Astrocyte (in vitro differentiated cells and primary cell): ENCODE measurements at regions not wholly inside any gene's neighbourhood (a gene's known extent, or its start where the extent isn't known, plus 50 kb on each side); places are given as distances from the start of the nearest gene placed in this dataset.

Source experiments
- DNase-seq: peaks from one replicate; pipeline ENCODE4 v3.0.0-alpha.2; 2010; ENCODE audit warnings: low read depth
- FAIRE-seq: peaks from 2 replicates; lab custom pipeline; 2011; peaks lifted over from hg19 to GRCh38; lab: Jason Lieb, UNC
- H2AFZ ChIP-seq: 2 replicates; pipeline ENCODE4 v1.6.0; 2012; ENCODE audit warnings: low read depth, low read length, inconsistent platforms
- H3K27ac ChIP-seq: 2 replicates; pipeline ENCODE4 v1.5.1; 2011; ENCODE audit warnings: low read depth, low read length, inconsistent platforms
- H3K27me3 ChIP-seq: 2 replicates; pipeline ENCODE4 v1.6.0; 2011; ENCODE audit warnings: low read length, inconsistent platforms; ENCODE audit not compliant: insufficient read depth
- H3K36me3 ChIP-seq: 2 replicates; pipeline ENCODE4 v1.5.1; 2011; ENCODE audit warnings: low read length, inconsistent platforms; ENCODE audit not compliant: insufficient read depth
- H3K4me1 ChIP-seq: 2 replicates; pipeline ENCODE4 v1.5.1; 2011; ENCODE audit warnings: low read length, inconsistent platforms; ENCODE audit not compliant: insufficient read depth
- H3K4me2 ChIP-seq: 2 replicates; pipeline ENCODE4 v1.6.0; 2012; ENCODE audit warnings: low read length, inconsistent platforms
- H3K4me3 ChIP-seq: 2 replicates; pipeline ENCODE4 v1.5.1; 2011; ENCODE audit warnings: low read depth, mild to moderate bottlenecking, low read length, inconsistent platforms; ENCODE audit not compliant: insufficient read depth
- H3K79me2 ChIP-seq: 2 replicates; pipeline ENCODE4 v1.6.0; 2012; ENCODE audit warnings: mild to moderate bottlenecking, low read length, inconsistent platforms; ENCODE audit not compliant: insufficient read depth
- H3K9ac ChIP-seq: 2 replicates; pipeline ENCODE4 v1.6.0; 2012; ENCODE audit warnings: mild to moderate bottlenecking, low read length, inconsistent platforms
- H3K9me3 ChIP-seq: 2 replicates; pipeline ENCODE4 v1.5.1; 2012; ENCODE audit warnings: low read depth, mild to moderate bottlenecking, low read length, inconsistent platforms; ENCODE audit not compliant: insufficient read depth
- H4K20me1 ChIP-seq: 2 replicates; pipeline ENCODE4 v1.6.0; 2012; ENCODE audit warnings: low read length, inconsistent platforms; ENCODE audit not compliant: insufficient read depth
- H3K27ac Mint-ChIP-seq: one replicate; pipeline ENCODE4 v1.8.0; 2021; ENCODE audit warnings: mild to moderate bottlenecking, mixed read lengths; ENCODE audit not compliant: unreplicated experiment
- H3K27me3 Mint-ChIP-seq: one replicate; pipeline ENCODE4 v1.8.0; 2021; ENCODE audit warnings: low read depth, mixed read lengths; ENCODE audit not compliant: unreplicated experiment
- H3K36me3 Mint-ChIP-seq: one replicate; pipeline ENCODE4 v1.8.0; 2021; ENCODE audit warnings: low read depth, mixed read lengths; ENCODE audit not compliant: unreplicated experiment
- H3K4me1 Mint-ChIP-seq: one replicate; pipeline ENCODE4 v1.8.0; 2021; ENCODE audit warnings: low read depth, mixed read lengths; ENCODE audit not compliant: unreplicated experiment
- H3K4me3 Mint-ChIP-seq: one replicate; pipeline ENCODE4 v1.8.0; 2021; ENCODE audit warnings: mild to moderate bottlenecking, moderate library complexity, mixed read lengths; ENCODE audit not compliant: unreplicated experiment
- H3K9me3 Mint-ChIP-seq: one replicate; pipeline ENCODE4 v1.8.0; 2021; ENCODE audit warnings: mild to moderate bottlenecking, mixed read lengths; ENCODE audit not compliant: unreplicated experiment
- EZH2 ChIP-seq: IDR thresholded peaks from 2 replicates; pipeline ENCODE4 v1.6.1; 2012; ENCODE audit warnings: mild to moderate bottlenecking, low read length, inconsistent platforms; ENCODE audit not compliant: insufficient read depth
- TF ChIP-seq, protein P1 (sequence below): IDR thresholded peaks from 2 replicates; pipeline ENCODE4 v1.5.1; 2011; ENCODE audit warnings: low read depth, mild to moderate bottlenecking, inconsistent platforms, low read length, moderate library complexity; ENCODE audit not compliant: insufficient read depth

GRCh38 chr10:130387936-130388580, 251.9 kb downstream of the GLRX3 start:
- Mint-ChIP-seq H3K27ac (no peak overlapping the region), H3K36me3 (no peaks in the 10 kb centered on the region), H3K4me3 (no peak overlapping the region), H3K9me3 (peaks cover 39% of the 10 kb centered on the region), H3K4me1 (no peaks in the 10 kb centered on the region), H3K27me3 (no peaks in the 10 kb centered on the region)
- Histone ChIP-seq H2AFZ (no peak overlapping the region), H3K27me3 (no peaks in the 10 kb centered on the region), H3K27ac (no peak overlapping the region), H3K9ac (no peak overlapping the region), H3K36me3 (no peaks in the 10 kb centered on the region), H3K4me3 (no peak overlapping the region), H3K4me1 (no peaks in the 10 kb centered on the region), H4K20me1 (no peaks in the 10 kb centered on the region), H3K4me2 (no peak overlapping the region), H3K79me2 (no peaks in the 10 kb centered on the region), H3K9me3 (peaks cover 22% of the 10 kb centered on the region)
- TF ChIP-seq, protein P1, sequence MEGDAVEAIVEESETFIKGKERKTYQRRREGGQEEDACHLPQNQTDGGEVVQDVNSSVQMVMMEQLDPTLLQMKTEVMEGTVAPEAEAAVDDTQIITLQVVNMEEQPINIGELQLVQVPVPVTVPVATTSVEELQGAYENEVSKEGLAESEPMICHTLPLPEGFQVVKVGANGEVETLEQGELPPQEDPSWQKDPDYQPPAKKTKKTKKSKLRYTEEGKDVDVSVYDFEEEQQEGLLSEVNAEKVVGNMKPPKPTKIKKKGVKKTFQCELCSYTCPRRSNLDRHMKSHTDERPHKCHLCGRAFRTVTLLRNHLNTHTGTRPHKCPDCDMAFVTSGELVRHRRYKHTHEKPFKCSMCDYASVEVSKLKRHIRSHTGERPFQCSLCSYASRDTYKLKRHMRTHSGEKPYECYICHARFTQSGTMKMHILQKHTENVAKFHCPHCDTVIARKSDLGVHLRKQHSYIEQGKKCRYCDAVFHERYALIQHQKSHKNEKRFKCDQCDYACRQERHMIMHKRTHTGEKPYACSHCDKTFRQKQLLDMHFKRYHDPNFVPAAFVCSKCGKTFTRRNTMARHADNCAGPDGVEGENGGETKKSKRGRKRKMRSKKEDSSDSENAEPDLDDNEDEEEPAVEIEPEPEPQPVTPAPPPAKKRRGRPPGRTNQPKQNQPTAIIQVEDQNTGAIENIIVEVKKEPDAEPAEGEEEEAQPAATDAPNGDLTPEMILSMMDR: no peak
- no peak for TF ChIP-seq EZH2
- FAIRE-seq (no peak), DNase-seq (no peak)

DNA sequence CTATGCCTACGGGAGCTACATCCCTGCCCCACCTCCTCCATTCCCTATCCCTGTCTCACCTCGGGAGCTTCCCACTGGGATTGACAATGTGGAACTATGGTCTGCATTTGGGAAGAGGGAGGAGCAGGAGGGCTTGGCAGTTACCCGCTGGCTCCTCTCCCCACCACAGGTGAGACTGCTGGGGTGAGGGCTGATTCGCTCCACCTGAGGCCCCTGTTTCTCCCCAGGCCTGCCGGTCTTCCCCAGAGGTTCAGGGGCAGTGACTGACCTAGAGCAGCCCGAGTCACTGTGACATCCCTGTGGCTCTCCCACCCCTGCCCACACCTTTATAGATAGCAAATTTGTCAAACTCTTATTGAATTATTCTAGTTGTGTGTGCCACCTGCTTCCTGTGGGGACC, 252.6 kb downstream of the GLRX3 start:
- DNase-seq (no peak), FAIRE-seq (no peak)
- H3K27ac Mint-ChIP-seq: no peak overlapping the region
- H3K27me3 ChIP-seq: no peaks in the 10 kb centered on the region
- H3K79me2 ChIP-seq: no peaks in the 10 kb centered on the region
- no peak overlapping the region for H2AFZ ChIP-seq
- no peaks in the 10 kb centered on the region for H3K36me3 Mint-ChIP-seq
- H3K9me3 ChIP-seq: peaks cover 19% of the 10 kb centered on the region
- H3K4me2 ChIP-seq: no peak overlapping the region
- H3K4me3 Mint-ChIP-seq: no peak overlapping the region
- peaks cover 44% of the 10 kb centered on the region for H3K9me3 Mint-ChIP-seq
- no peaks in the 10 kb centered on the region for H3K27me3 Mint-ChIP-seq
- no peak overlapping the region for H3K9ac ChIP-seq
- H3K27ac ChIP-seq: no peak overlapping the region
- TF ChIP-seq, protein P1: no peak
- no peak for TF ChIP-seq EZH2
- H3K36me3 ChIP-seq: no peaks in the 10 kb centered on the region
- H3K4me1 Mint-ChIP-seq: no peaks in the 10 kb centered on the region
- no peak overlapping the region for H3K4me3 ChIP-seq
- no peaks in the 10 kb centered on the region for H4K20me1 ChIP-seq
- no peaks in the 10 kb centered on the region for H3K4me1 ChIP-seq

DNA sequence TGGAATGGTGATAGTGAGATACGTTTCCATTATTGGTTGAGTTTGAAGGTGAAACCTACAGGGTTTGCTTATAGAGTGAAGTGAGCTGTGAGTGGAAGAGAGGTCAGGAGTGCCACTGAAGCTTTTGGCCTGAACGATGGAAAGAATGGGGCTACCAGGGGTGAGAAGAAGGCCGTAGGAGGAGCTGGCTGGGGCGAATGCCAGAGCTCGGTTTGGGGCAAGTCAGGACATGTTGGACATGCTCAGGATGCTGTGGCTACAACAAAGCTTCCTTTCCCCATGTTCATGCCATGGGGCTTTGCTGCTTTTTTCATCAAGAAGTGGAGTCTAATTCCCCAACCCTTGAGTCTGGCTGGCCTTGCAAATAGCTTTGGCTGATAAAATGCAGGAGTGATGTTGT, 253.7 kb downstream of the GLRX3 start:
- Mint-ChIP-seq H3K4me3 (no peak overlapping the region), H3K27ac (no peak overlapping the region), H3K4me1 (no peaks in the 10 kb centered on the region), H3K27me3 (no peaks in the 10 kb centered on the region), H3K36me3 (no peaks in the 10 kb centered on the region), H3K9me3 (peaks cover 46% of the 10 kb centered on the region)
- H3K4me2 ChIP-seq: no peak overlapping the region
- TF ChIP-seq EZH2: no peak
- TF ChIP-seq, protein P1: no peak
- H2AFZ ChIP-seq: no peak overlapping the region
- H3K27me3 ChIP-seq: no peaks in the 10 kb centered on the region
- H3K9me3 ChIP-seq: peaks cover 14% of the 10 kb centered on the region
- no peaks in the 10 kb centered on the region for H4K20me1 ChIP-seq
- H3K79me2 ChIP-seq: no peaks in the 10 kb centered on the region
- no peak for DNase-seq
- H3K27ac ChIP-seq: no peak overlapping the region
- H3K9ac ChIP-seq: no peak overlapping the region
- no peaks in the 10 kb centered on the region for H3K36me3 ChIP-seq
- no peak for FAIRE-seq
- H3K4me3 ChIP-seq: no peak overlapping the region
- H3K4me1 ChIP-seq: no peaks in the 10 kb centered on the region
